Common myeloid progenitor, CD34-positive (primary cell): ENCODE measurements at regions not wholly inside any gene's neighbourhood (a gene's known extent, or its start where the extent isn't known, plus 50 kb on each side); places are given as distances from the start of the nearest gene placed in this dataset.

Source experiments
- CTCF ChIA-PET: fragments of 350-600 bp; sonication (Branson Sonifier 250); formaldehyde crosslinking; loops from one replicate; lab custom pipeline; 2021; ENCODE audit warnings: antibody characterized with exemption; lab: Charles Lee
- POLR2A ChIA-PET: fragments of 350-600 bp; sonication (Branson Sonifier 250); formaldehyde crosslinking; loops from one replicate; lab custom pipeline; 2021; ENCODE audit warnings: antibody characterized with exemption; lab: Charles Lee
- DNase-seq, 3 donors: peaks; one replicate each; pipeline versions ENCODE4 v3.0.0 to v3.0.0-alpha.2; 2013
- H3K27ac ChIP-seq, 2 experiments: 1 replicate in 1 of 2; 2 replicates in 1 of 2; pipeline ENCODE4 v1.7.0; 2013; ENCODE audit warnings: inconsistent platforms in 2 of 2, low read length in 2 of 2, mild to moderate bottlenecking in 2 of 2, low read depth in 1 of 2, moderate library complexity in 1 of 2; ENCODE audit not compliant: severe bottlenecking in 2 of 2, insufficient read depth in 1 of 2, poor library complexity in 1 of 2
- H3K27me3 ChIP-seq, 5 experiments: replicated peaks in 2 of 5; 1 replicate in 3 of 5; 2 replicates in 2 of 5; pipeline versions ENCODE4 v1.6.1 to v1.7.0; 2013; ENCODE audit warnings: low read length in 4 of 5, mild to moderate bottlenecking in 2 of 5, moderate library complexity in 2 of 5, inconsistent platforms in 1 of 5; ENCODE audit not compliant: insufficient read depth in 5 of 5, control insufficient read depth in 4 of 5
- H3K36me3 ChIP-seq, 4 experiments: 1 replicate in 2 of 4; 2 replicates in 2 of 4; pipeline versions ENCODE4 v1.6.1 to v1.7.0; 2013; ENCODE audit warnings: low read length in 3 of 4, control low read depth in 1 of 4, mild to moderate bottlenecking in 1 of 4; ENCODE audit not compliant: control insufficient read depth in 4 of 4, insufficient read depth in 4 of 4
- H3K4me1 ChIP-seq, 4 experiments: 1 replicate in 3 of 4; 2 replicates in 1 of 4; pipeline versions ENCODE4 v1.6.1 to v1.7.1; 2013; ENCODE audit warnings: low read length in 3 of 4, mild to moderate bottlenecking in 3 of 4, control low read depth in 1 of 4, inconsistent platforms in 1 of 4, moderate library complexity in 1 of 4; ENCODE audit not compliant: control insufficient read depth in 4 of 4, insufficient read depth in 4 of 4; ENCODE audit errors: control extremely low read depth in 1 of 4
- H3K4me3 ChIP-seq, 7 experiments: 1 replicate in 4 of 7; 2 replicates in 3 of 7; pipeline versions ENCODE4 v1.5.1 to v1.7.0; 2013; ENCODE audit warnings: mild to moderate bottlenecking in 7 of 7, low read length in 6 of 7, moderate library complexity in 6 of 7, inconsistent platforms in 2 of 7, low read depth in 2 of 7, control low read depth in 1 of 7; ENCODE audit not compliant: insufficient read depth in 4 of 7, control insufficient read depth in 1 of 7; ENCODE audit errors: extremely low read depth in 1 of 7
- H3K9me3 ChIP-seq, 5 experiments: 1 replicate in 4 of 5; 2 replicates in 1 of 5; pipeline versions ENCODE4 v1.6.1 to v1.7.1; 2013; ENCODE audit warnings: low read length in 4 of 5, mild to moderate bottlenecking in 2 of 5, inconsistent platforms in 1 of 5, low read depth in 1 of 5, moderate library complexity in 1 of 5; ENCODE audit not compliant: control insufficient read depth in 4 of 5, insufficient read depth in 2 of 5; ENCODE audit errors: control extremely low read depth in 1 of 5
- WGBS: methylation state at CpG from one replicate; pipeline ENCODE4 v1.1.5; 2013; ENCODE audit not compliant: insufficient coverage; 5-methylcytosine and 5-hydroxymethylcytosine counted together

DNA sequence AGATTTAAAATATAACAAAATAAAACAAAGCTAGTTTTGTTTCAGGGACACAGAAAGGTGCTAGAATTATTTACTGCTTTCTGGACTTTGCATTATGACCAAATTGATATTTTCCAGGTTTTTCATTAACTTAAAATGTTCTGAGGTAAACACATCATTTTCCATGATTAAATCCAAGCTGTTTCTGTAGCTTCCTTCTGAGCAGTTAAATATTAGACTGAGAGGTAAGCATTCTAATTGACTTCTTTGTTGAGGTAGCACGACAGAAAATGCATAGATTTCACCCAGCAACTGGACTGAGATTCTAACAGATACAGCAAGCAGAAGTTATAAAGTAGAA lies 98.3 kb downstream of the BMP4 start:
- Histone ChIP-seq H3K36me3 (no peaks in the 10 kb centered on the region), H3K27ac (no peak overlapping the region), H3K4me3 (no peak overlapping the region), H3K9me3 (no peaks in the 10 kb centered on the region), H3K4me1 (no peaks in the 10 kb centered on the region), H3K27me3 (peaks cover 0 to 2% (median 0%) of the 10 kb centered on the region in 5 experiments)
- POLR2A ChIA-PET, result no interaction called here
- WGBS, result 80% methylated on average over 1 of the region's 1 CpG
- no peak for DNase-seq
- CTCF ChIA-PET, result interaction anchor here (0.8 to 1.2 kb wide), 2 partner anchors 12 to 14 kb away, joined by 3 to 4 read pairs; no protein-coding TSS in a partner anchor

DNA sequence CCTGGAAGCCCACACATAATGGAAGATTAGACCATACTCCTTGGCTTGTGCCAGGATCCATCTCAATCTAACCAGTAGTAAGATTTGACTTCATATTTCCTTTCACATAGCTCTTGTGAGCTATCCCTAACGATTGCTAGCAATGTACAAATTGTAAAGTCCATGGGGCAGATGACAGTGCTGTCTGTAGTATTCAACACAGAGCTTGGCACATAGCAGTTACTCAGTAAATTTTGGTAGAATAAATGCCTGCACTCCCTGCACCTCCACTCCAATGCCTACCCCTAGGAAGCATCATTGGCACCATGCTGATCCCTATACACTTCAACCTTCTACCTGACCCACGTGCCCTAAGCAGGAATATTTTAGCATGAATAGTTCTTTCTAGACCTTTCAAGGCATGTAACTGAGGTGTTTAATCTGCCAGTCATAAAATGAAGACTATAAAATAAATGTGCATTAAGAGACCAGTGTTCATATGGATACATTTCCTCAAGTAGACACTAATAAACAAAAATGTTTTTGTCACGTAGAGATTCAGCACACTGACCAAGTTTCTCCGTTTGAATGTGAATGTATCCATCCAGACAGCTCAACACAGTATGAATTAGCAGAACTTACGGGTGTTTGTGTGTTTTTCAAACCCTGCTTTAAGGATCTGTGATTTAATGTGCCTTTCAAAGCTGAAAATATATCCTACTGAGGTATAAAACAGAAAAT lies 98.8 kb downstream of the BMP4 start:
- ChIA-PET CTCF (interaction anchor here (1.2 kb wide), 1 partner anchor 15 kb away, joined by 3 read pairs; no protein-coding TSS in a partner anchor), POLR2A (no interaction called here)
- H3K27ac ChIP-seq, result no peak overlapping the region
- no peaks in the 10 kb centered on the region for H3K4me1 ChIP-seq
- H3K27me3 ChIP-seq, result peaks cover 0 to 2% (median 0%) of the 10 kb centered on the region in 5 experiments
- no peak for DNase-seq
- H3K4me3 ChIP-seq, result no peak overlapping the region
- H3K36me3 ChIP-seq, result no peaks in the 10 kb centered on the region
- no peaks in the 10 kb centered on the region for H3K9me3 ChIP-seq
- WGBS, result 100% methylated on average over 1 of the region's 5 CpGs

DNA sequence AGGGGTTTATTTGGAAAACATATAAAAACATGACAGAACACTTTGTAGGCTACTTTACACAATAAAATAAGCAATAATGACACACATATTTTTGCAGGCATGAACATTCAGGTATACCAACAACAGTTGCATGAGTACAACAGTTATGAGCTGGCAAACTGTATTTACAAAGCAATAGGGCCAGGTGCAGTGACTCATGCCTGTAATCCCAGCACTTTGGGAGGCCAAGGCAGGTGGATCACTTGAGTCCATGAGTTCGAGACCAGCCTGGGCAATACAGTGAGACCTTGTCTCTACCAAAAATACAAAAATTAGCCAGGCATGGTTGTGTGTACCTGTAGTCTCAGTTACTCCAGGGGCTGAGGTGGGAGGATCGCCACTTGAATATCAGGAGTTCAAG lies 101.1 kb downstream of the BMP4 start:
- no peaks in the 10 kb centered on the region for H3K4me1 ChIP-seq
- no peak for DNase-seq
- CTCF ChIA-PET, result no interaction called here

DNA sequence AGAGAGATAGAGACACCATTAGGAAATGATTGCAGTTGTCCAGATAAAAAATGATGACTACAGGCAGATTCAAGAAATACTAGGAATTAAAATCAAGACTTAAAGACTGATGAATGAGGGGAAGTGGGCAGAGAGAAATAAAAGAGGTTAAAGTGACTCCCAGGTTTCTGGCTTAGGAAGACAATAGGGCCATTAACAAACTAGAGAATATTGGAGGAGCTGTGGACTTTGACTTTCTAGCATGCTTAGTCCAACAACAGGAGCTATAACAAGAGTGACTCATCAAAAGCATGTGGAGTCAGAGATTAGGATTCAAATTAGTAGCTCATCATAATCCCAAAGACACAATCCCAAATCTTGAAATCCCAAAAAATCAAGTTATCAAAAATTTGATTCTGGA lies 101.5 kb downstream of the BMP4 start:
- peaks cover 0 to 2% (median 0%) of the 10 kb centered on the region in 5 experiments for H3K27me3 ChIP-seq
- ChIA-PET POLR2A (no interaction called here), CTCF (no interaction called here)
- no peak overlapping the region for H3K4me3 ChIP-seq
- no peak overlapping the region for H3K27ac ChIP-seq
- no peaks in the 10 kb centered on the region for H3K4me1 ChIP-seq
- DNase-seq, result no peak
- no peaks in the 10 kb centered on the region for H3K36me3 ChIP-seq
- H3K9me3 ChIP-seq, result no peaks in the 10 kb centered on the region

More for the DNA sequence above, 101.1 kb downstream of the BMP4 start:
- H3K36me3 ChIP-seq, result no peaks in the 10 kb centered on the region
- POLR2A ChIA-PET, result no interaction called here
- H3K27me3 ChIP-seq, result peaks cover 0 to 2% (median 0%) of the 10 kb centered on the region in 5 experiments
- H3K27ac ChIP-seq, result no peak overlapping the region
- no peaks in the 10 kb centered on the region for H3K9me3 ChIP-seq
- WGBS, result 0% methylated on average over 1 of the region's 2 CpGs
- H3K4me3 ChIP-seq, result no peak overlapping the region

DNA sequence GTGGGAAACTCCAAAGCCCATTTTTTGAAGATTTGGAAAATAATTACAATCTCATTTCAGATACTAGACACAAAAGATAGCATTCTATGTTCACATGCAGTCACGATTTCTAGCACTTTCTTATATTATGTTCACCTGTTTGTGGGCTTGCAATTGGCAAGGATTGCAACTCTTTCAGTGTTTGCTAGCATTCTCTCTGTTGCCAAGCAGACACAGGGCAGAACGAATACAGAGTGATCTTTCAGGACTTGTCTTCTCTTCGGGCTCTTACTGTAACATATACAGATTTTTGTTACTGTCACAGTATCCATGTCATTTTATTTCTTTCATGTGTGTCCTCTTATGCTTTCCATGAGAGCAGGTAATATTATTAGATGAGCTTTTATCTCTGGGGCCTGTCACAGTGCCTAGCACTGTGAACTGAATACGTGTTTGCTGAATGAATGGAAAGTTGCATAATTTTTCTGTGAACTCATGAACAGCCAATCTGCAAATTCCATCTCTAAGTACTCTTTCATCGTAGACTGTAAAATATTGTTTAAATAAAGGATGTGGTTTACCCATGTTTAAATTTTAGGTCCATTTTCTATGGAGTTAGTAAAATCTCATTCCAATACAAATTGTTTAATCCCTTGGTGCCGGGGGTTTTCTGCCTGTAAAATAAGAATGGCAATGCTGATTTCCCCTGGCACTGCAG lies 105.1 kb downstream of the BMP4 start:
- POLR2A ChIA-PET, result no interaction called here
- H3K4me1 ChIP-seq, result no peaks in the 10 kb centered on the region
- WGBS, result 100% methylated on average over 2 of the region's 6 CpGs

DNA sequence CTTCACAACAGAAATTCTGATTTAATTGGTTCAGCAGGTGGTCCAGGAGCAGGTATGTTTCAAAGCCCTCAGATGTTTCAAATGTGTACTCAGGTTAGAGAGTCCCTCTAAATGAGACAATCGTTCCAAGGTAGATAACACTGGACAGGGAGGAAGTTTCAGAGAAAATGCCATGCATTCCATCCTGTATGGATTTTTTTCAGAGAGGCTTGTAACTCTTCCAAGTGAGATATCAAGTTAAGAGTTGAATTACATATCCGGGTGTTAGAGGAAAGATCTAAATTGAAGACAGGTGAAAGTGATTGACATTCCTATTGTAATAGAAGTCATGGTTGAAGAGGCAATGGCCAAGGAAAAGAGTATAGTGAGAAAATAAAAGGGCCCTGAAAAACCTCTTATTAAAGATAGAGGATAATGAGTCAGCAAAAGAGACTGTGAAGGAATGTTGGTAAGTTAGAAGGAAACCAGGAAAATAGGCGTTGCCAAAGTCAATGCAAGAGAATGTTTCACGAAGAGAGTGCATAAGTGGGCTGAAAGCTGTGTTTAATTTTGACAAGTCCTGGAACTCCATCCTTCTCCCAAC lies 105.8 kb downstream of the BMP4 start:
- no peak overlapping the region for H3K27ac ChIP-seq
- ChIA-PET CTCF (no interaction called here), POLR2A (no interaction called here)
- peaks cover 0 to 4% (median 0%) of the 10 kb centered on the region in 5 experiments for H3K27me3 ChIP-seq
- H3K4me1 ChIP-seq, result no peaks in the 10 kb centered on the region
- no peak overlapping the region for H3K4me3 ChIP-seq
- 90% methylated on average over 4 of the region's 4 CpGs for WGBS
- no peaks in the 10 kb centered on the region for H3K9me3 ChIP-seq
- H3K36me3 ChIP-seq, result no peaks in the 10 kb centered on the region
- DNase-seq, result no peak

More for the DNA sequence above, 105.1 kb downstream of the BMP4 start:
- no peak overlapping the region for H3K4me3 ChIP-seq
- CTCF ChIA-PET, result no interaction called here
- peaks cover 0 to 4% (median 0%) of the 10 kb centered on the region in 5 experiments for H3K27me3 ChIP-seq
- H3K36me3 ChIP-seq, result no peaks in the 10 kb centered on the region
- no peak overlapping the region for H3K27ac ChIP-seq
- H3K9me3 ChIP-seq, result no peaks in the 10 kb centered on the region
- no peak for DNase-seq

DNA sequence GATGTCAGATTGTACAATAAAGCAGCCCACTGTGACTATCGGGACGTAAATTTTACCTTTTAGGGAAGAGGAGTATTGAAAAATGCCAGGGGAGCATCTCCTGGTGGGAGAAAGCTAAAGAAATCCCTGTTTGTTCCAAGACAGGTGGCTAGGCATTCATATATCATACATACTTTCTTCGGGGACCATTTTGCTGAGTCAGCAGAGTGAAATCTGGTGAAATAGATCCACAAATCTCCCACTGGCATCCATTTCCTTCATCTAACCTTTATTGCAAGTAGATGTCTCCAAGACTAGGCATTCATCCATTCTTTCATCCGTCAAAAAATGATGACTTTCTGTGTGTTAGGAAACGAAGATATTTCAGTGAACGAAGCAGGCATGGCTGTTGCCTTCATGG lies 107.1 kb downstream of the BMP4 start:
- Histone ChIP-seq H3K36me3 (no peaks in the 10 kb centered on the region), H3K4me1 (no peaks in the 10 kb centered on the region), H3K9me3 (no peaks in the 10 kb centered on the region), H3K4me3 (no peak overlapping the region), H3K27me3 (peaks cover 0 to 4% (median 0%) of the 10 kb centered on the region in 5 experiments), H3K27ac (no peak overlapping the region)
- DNase-seq, result no peak
- ChIA-PET CTCF (no interaction called here), POLR2A (no interaction called here)
- WGBS, result no CpG with 5 or more reads among the region's 6 CpGs
